ENCODE measurements at regions not wholly inside any gene's neighbourhood (a gene's known extent, or its start where the extent isn't known, plus 50 kb on each side); places are given as distances from the start of the nearest gene placed in this dataset.
"Not testable (repeated sequence)": the region's sequence is repeated elsewhere in the genome, so short reads cannot be mapped to it uniquely, and the experiment has no call there.

DNA sequence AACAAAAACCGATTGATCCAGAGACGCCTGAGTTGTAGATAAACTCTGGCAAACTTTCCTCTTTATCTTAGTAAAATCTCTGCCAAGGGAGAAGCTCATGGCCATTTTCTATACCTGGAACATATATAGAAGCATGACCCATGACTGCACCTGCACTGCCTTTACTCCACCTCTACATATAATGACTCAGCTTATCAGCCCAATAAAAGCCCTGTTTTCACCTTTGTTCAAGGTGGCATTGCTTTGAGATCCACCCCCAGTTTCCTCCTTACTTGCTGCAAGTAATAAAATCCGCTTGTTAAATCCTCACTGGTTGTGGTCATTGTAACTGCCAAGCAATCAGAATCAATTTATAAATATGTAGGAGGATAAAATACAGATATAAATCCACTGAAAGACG is 1280.4 kb downstream of the NSUN3 start:
- TF ChIP-seq, protein P1, sequence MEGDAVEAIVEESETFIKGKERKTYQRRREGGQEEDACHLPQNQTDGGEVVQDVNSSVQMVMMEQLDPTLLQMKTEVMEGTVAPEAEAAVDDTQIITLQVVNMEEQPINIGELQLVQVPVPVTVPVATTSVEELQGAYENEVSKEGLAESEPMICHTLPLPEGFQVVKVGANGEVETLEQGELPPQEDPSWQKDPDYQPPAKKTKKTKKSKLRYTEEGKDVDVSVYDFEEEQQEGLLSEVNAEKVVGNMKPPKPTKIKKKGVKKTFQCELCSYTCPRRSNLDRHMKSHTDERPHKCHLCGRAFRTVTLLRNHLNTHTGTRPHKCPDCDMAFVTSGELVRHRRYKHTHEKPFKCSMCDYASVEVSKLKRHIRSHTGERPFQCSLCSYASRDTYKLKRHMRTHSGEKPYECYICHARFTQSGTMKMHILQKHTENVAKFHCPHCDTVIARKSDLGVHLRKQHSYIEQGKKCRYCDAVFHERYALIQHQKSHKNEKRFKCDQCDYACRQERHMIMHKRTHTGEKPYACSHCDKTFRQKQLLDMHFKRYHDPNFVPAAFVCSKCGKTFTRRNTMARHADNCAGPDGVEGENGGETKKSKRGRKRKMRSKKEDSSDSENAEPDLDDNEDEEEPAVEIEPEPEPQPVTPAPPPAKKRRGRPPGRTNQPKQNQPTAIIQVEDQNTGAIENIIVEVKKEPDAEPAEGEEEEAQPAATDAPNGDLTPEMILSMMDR (IDR thresholded peaks at IDR 0.05; ENCODE audit: low read depth, low read length, missing control alignments) = no peak
- no peak for DNase-seq (ENCODE audit: low read depth)
- no peak overlapping the region for H3K4me3 ChIP-seq (ENCODE audit: low read depth, low read length)

DNA sequence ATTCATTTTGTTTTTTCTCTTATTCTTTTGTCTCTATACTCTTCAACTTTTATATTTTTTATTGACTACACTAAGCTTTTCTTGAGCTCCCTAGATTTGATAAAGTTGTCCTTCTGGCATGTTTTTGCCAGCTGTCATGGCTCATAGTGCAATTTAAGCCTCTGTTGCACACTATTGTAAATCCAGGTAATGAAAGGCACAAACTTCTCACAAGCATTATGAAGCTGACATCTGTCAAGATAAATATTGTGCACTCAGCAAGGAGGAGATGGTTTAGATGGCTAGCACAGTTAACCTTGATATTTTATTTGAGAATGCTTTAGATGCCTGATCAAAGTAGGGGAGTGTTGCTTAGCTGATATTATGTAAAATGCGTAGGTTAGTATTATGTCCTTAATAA is 1280.9 kb downstream of the NSUN3 start:
- H3K4me3 ChIP-seq (ENCODE audit: low read depth, low read length) = no peak overlapping the region
- TF ChIP-seq, protein P1 (IDR thresholded peaks at IDR 0.05; ENCODE audit: low read depth, low read length, missing control alignments) = no peak
- DNase-seq (ENCODE audit: low read depth) = no peak

DNA sequence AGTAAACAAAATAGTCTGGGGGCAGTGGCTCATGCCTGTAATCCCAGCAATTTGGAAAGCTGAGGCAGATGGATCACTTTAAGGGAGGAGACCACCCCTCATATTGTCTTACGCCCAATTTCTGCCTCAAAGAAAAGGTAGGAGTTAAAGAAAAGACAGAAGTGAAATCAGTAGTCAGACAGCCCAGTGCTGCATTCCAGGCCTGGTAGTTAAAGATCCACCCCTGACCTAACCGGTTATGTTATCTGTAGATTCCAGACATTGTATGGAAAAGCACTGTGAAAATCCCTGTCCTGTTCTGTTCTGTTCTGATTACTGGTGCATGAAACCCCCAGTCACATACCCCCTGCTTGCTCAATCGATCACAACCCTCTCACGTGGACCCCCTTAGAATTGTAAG is 1285.1 kb downstream of the NSUN3 start:
- DNase-seq (ENCODE audit: low read depth); H3K4me3 ChIP-seq (ENCODE audit: low read depth, low read length): not testable (repeated sequence)

DNA sequence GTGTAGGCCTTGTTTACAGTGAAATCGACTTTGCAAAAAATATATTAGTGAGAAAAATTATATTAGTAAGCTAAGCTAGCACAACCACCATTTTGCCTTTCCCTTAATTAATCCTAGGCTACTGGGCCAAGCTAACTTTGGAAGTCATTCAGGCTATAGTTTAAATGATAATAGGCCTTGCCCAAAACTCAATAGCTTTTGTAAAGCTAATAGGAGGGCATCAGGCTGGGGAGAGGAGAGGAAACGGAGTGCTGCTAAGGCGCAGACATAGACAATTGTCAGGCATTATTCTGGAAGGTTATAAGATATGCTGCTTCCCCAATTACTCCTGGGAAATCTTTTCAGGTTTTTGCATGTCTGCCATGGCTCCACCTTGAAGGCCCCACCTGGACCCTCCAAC is 1286.0 kb downstream of the NSUN3 start:
- no peak overlapping the region for H3K4me3 ChIP-seq (ENCODE audit: low read depth, low read length)
- TF ChIP-seq, protein P1 (IDR thresholded peaks at IDR 0.05; ENCODE audit: low read depth, low read length, missing control alignments) = no peak
- DNase-seq (ENCODE audit: low read depth) = no peak

DNA sequence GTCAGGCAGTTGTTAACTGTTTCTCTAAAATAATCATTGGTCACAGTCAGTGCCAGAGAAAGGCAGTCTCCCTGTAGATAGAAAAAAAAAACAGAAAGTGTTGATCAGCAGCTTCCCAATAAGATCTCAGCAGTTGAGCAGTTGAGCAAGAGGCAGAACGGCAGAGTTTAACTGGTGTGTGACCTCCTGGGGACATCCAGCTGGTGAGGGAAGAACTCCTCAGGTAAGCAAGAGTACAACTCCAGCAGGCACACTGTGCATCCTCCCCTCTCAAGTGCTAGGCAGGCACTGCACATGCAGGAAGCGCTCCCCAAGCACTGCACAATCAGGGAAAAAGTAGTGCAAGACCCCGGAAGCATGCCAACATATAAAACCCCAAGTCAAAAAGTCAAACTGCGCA is 1287.2 kb downstream of the NSUN3 start:
- TF ChIP-seq, protein P1 (IDR thresholded peaks at IDR 0.05; ENCODE audit: low read depth, low read length, missing control alignments) = no peak
- H3K4me3 ChIP-seq (ENCODE audit: low read depth, low read length) = no peak overlapping the region
- DNase-seq (ENCODE audit: low read depth) = no peak

DNA sequence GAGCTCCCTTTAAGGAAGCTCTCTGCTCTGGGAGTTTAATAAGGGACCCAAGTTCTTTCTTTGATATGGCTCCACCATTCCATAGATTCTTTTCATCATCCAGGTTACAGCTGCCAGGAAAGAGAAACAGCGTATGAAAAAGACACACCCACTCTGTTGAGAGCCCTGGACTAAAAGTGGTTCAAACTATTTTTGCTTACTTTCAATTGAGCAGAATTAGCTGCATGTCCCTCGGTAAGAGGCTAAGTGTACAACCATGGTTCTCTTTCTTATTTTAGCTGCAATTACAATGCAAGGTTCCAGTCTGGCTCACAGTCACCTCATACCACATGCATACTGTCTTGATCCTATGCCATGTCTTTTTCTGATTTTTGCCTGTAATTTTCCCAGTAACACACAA is 1288.3 kb downstream of the NSUN3 start:
- H3K4me3 ChIP-seq (ENCODE audit: low read depth, low read length) = no peak overlapping the region
- TF ChIP-seq, protein P1 (IDR thresholded peaks at IDR 0.05; ENCODE audit: low read depth, low read length, missing control alignments) = no peak
- no peak for DNase-seq (ENCODE audit: low read depth)

DNA sequence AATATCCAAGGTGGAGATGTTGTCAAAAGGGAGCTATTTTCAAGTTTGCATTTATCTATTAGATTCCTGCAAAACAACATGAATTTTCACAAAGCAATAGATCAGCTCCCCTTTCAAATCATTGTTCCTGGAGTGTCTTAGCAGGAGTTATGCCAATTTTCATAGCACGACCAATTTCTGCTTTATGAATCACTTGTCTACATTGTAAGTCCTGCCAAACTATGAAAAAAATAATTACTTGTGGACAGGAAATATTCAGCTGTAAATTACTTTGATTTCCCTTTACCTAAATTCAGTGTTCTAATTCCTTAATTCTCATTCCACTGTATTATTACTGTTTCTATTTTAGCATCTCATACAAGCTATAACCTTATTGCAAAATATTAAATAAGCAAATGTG is 1289.6 kb downstream of the NSUN3 start:
- H3K4me3 ChIP-seq (ENCODE audit: low read depth, low read length) = no peak overlapping the region
- TF ChIP-seq, protein P1 (IDR thresholded peaks at IDR 0.05; ENCODE audit: low read depth, low read length, missing control alignments) = no peak
- DNase-seq (ENCODE audit: low read depth) = no peak

DNA sequence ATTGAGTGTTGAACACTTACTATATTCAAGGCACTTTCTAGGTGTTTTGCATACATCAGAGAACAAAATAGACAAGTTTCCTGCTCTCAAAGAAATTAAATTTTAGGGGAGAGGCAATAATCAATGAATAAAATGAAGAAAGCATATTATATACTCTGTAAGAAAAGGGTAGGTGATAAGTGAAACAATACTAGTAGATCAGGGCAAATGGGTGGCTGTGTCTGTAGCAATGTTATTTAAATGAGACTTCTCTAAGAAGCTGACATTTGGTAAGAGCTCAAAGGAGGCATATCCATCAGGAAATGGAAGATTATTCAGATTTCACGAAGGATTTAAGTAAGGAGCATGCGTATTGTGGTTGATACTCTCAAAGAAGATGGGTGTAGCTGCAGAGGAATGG is 1291.6 kb downstream of the NSUN3 start:
- H3K4me3 ChIP-seq (ENCODE audit: low read depth, low read length) = no peak overlapping the region
- DNase-seq (ENCODE audit: low read depth) = no peak
- TF ChIP-seq, protein P1 (IDR thresholded peaks at IDR 0.05; ENCODE audit: low read depth, low read length, missing control alignments) = no peak
